ENCODE measurements at regions not wholly inside any gene's neighbourhood (a gene's known extent, or its start where the extent isn't known, plus 50 kb on each side); places are given as distances from the start of the nearest gene placed in this dataset.

GRCh38 chr6:168139121-168139520 lies 60.1 kb upstream of the FRMD1 start:
- no peak overlapping the region for H3K27ac ChIP-seq
- no peak for DNase-seq (ENCODE audit: low read depth, low spot score)

- no peak for DNase-seq (ENCODE audit: low read depth, low spot score)
- no peak overlapping the region for H3K27ac ChIP-seq
These were observed 59.4 kb upstream of the FRMD1 start for GRCh38 chr6:168138436-168138835.

GRCh38 chr6:168137024-168137423 lies 58.0 kb upstream of the FRMD1 start:
- no peak overlapping the region for H3K27ac ChIP-seq
- no peak for DNase-seq (ENCODE audit: low read depth, low spot score)

GRCh38 chr6:168136622-168137021 lies 57.6 kb upstream of the FRMD1 start:
- no peak for DNase-seq (ENCODE audit: low read depth, low spot score)
- H3K27ac ChIP-seq, result no peak overlapping the region

- no peak overlapping the region for H3K27ac ChIP-seq
- DNase-seq (ENCODE audit: low read depth, low spot score), result no peak
These were observed 57.0 kb upstream of the FRMD1 start for GRCh38 chr6:168136001-168136400.

- no peak for DNase-seq (ENCODE audit: low read depth, low spot score)
- H3K27ac ChIP-seq, result no peak overlapping the region
These were observed 55.7 kb upstream of the FRMD1 start for GRCh38 chr6:168134560-168135201.

- DNase-seq (ENCODE audit: low read depth, low spot score), result no peak
- H3K27ac ChIP-seq, result no peak overlapping the region
These were observed 54.9 kb upstream of the FRMD1 start for GRCh38 chr6:168133687-168134559.

GRCh38 chr6:168133168-168133561 lies 54.2 kb upstream of the FRMD1 start:
- no peak overlapping the region for H3K27ac ChIP-seq
- no peak for DNase-seq (ENCODE audit: low read depth, low spot score)

GRCh38 chr6:168132531-168133167 lies 53.6 kb upstream of the FRMD1 start:
- H3K27ac ChIP-seq, result no peak overlapping the region
- DNase-seq (ENCODE audit: low read depth, low spot score), result no peak

GRCh38 chr6:168131464-168132415 lies 52.7 kb upstream of the FRMD1 start:
- no peak for DNase-seq (ENCODE audit: low read depth, low spot score)
- no peak overlapping the region for H3K27ac ChIP-seq

- DNase-seq (ENCODE audit: low read depth, low spot score), result no peak
- H3K27ac ChIP-seq, result no peak overlapping the region
These were observed 51.8 kb upstream of the FRMD1 start for GRCh38 chr6:168130697-168131371.

- no peak overlapping the region for H3K27ac ChIP-seq
- DNase-seq (ENCODE audit: low read depth, low spot score), result no peak
These were observed 51.2 kb upstream of the FRMD1 start for GRCh38 chr6:168130168-168130696.

- no peak for DNase-seq (ENCODE audit: low read depth, low spot score)
- no peak overlapping the region for H3K27ac ChIP-seq
These were observed 50.5 kb upstream of the FRMD1 start for GRCh38 chr6:168129292-168130167.

- H3K27ac ChIP-seq, result no peak overlapping the region
- no peak for DNase-seq (ENCODE audit: low read depth, low spot score)
These were observed 49.7 kb upstream of the FRMD1 start for GRCh38 chr6:168128631-168129291.

Data from epithelial cell of prostate (primary cell).